HG03521 (cell line): ENCODE measurements at regions not wholly inside any gene's neighbourhood (a gene's known extent, or its start where the extent isn't known, plus 50 kb on each side); places are given as distances from the start of the nearest gene placed in this dataset.
"Not testable (repeated sequence)": the region's sequence is repeated elsewhere in the genome, so short reads cannot be mapped to it uniquely, and the experiment has no call there.

Experiments used
- ATAC-seq: cut with Tn5 transposase; IDR thresholded peaks from one replicate; pipeline ENCODE4 v1.9.1; 2021; ENCODE audit warnings: mild to moderate bottlenecking, moderate library complexity; ENCODE audit not compliant: unreplicated experiment

- no peak for ATAC-seq
These were observed 750.3 kb upstream of the KCND2 start for GRCh38 chr7:119522698-119523097.

- ATAC-seq: no peak
These were observed 727.9 kb upstream of the KCND2 start for GRCh38 chr7:119545118-119545517.

GRCh38 chr7:119555788-119556187 is 717.2 kb upstream of the KCND2 start:
- ATAC-seq: no peak

- no peak for ATAC-seq
These were observed 716.5 kb upstream of the KCND2 start for GRCh38 chr7:119556436-119556835.

- ATAC-seq: no peak
These were observed 711.2 kb upstream of the KCND2 start for GRCh38 chr7:119561751-119562150.

GRCh38 chr7:119562839-119563238 is 710.1 kb upstream of the KCND2 start:
- ATAC-seq: no peak

GRCh38 chr7:119571666-119572065 is 701.3 kb upstream of the KCND2 start:
- no peak for ATAC-seq

GRCh38 chr7:119572132-119572531 is 700.8 kb upstream of the KCND2 start:
- no peak for ATAC-seq

- no peak for ATAC-seq
These were observed 700.4 kb upstream of the KCND2 start for GRCh38 chr7:119572541-119572940.

- ATAC-seq: no peak
These were observed 694.9 kb upstream of the KCND2 start for GRCh38 chr7:119578116-119578515.

- ATAC-seq: no peak
These were observed 678.0 kb upstream of the KCND2 start for GRCh38 chr7:119594956-119595355.

- ATAC-seq: no peak
These were observed 676.3 kb upstream of the KCND2 start for GRCh38 chr7:119596651-119597050.

- ATAC-seq: no peak
These were observed 666.7 kb upstream of the KCND2 start for GRCh38 chr7:119606297-119606696.

GRCh38 chr7:119620769-119621168 is 652.2 kb upstream of the KCND2 start:
- no peak for ATAC-seq

- ATAC-seq: no peak
These were observed 649.5 kb upstream of the KCND2 start for GRCh38 chr7:119623427-119623826.

- no peak for ATAC-seq
These were observed 642.5 kb upstream of the KCND2 start for GRCh38 chr7:119630406-119630969.

GRCh38 chr7:119633812-119634211 is 639.2 kb upstream of the KCND2 start:
- ATAC-seq: not testable (repeated sequence)

GRCh38 chr7:119640326-119640725 is 632.6 kb upstream of the KCND2 start:
- ATAC-seq: no peak

- ATAC-seq: no peak
These were observed 632.1 kb upstream of the KCND2 start for GRCh38 chr7:119640861-119641260.

- no peak for ATAC-seq
These were observed 629.4 kb upstream of the KCND2 start for GRCh38 chr7:119643558-119643957.

- no peak for ATAC-seq
These were observed 625.7 kb upstream of the KCND2 start for GRCh38 chr7:119647286-119647685.

GRCh38 chr7:119648752-119649151 is 624.2 kb upstream of the KCND2 start:
- ATAC-seq: not testable (repeated sequence)

GRCh38 chr7:119660080-119660479 is 612.9 kb upstream of the KCND2 start:
- no peak for ATAC-seq
